Endothelial cell of umbilical vein (primary cell): ENCODE measurements at regions not wholly inside any gene's neighbourhood (a gene's known extent, or its start where the extent isn't known, plus 50 kb on each side); places are given as distances from the start of the nearest gene placed in this dataset.

Experiments used
- EZH2 ChIP-seq: IDR thresholded peaks from 2 replicates; pipeline ENCODE4 v1.6.1; 2012; ENCODE audit warnings: borderline replicate concordance, low read depth, mild to moderate bottlenecking, moderate library complexity, low read length, inconsistent platforms; ENCODE audit not compliant: severe bottlenecking
- FOS ChIP-seq: IDR thresholded peaks from 2 replicates; pipeline ENCODE4 v1.6.1; 2011; ENCODE audit warnings: mild to moderate bottlenecking, low read length, moderate library complexity, borderline replicate concordance; ENCODE audit not compliant: insufficient read depth
- JUN ChIP-seq: IDR thresholded peaks from 2 replicates; pipeline ENCODE4 v1.6.1; 2011; ENCODE audit warnings: borderline replicate concordance, low read depth; ENCODE audit not compliant: insufficient read length, insufficient read depth
- MAX ChIP-seq: IDR thresholded peaks from 2 replicates; pipeline ENCODE4 v1.6.1; 2011; ENCODE audit not compliant: insufficient read depth, insufficient read length
- POLR2A ChIP-seq: IDR thresholded peaks from 2 replicates; pipeline ENCODE4 v1.6.1; 2012; ENCODE audit warnings: low read depth, mild to moderate bottlenecking, control low read depth, low read length
- POLR2AphosphoS5 ChIP-seq: IDR thresholded peaks from 2 replicates; pipeline ENCODE4 v1.6.1; 2012; ENCODE audit warnings: low read depth, mild to moderate bottlenecking, control low read depth, low read length, moderate library complexity; ENCODE audit not compliant: insufficient read depth
- TF ChIP-seq, protein P1 (sequence below), 2 donors: IDR thresholded peaks; 1 replicate in 1 of 2; 2 replicates in 1 of 2; pipeline ENCODE4 v1.5.1; 2011; ENCODE audit warnings: low read length in 2 of 2, mild to moderate bottlenecking in 2 of 2, moderate library complexity in 2 of 2, control low read depth in 1 of 2, inconsistent platforms in 1 of 2, low read depth in 1 of 2; ENCODE audit not compliant: insufficient read depth in 1 of 2; ENCODE audit errors: extremely low read depth in 1 of 2

GRCh38 chrX:150216716-150217115 lies 146.4 kb upstream of the MAMLD1 start:
- TF ChIP-seq, protein P1, sequence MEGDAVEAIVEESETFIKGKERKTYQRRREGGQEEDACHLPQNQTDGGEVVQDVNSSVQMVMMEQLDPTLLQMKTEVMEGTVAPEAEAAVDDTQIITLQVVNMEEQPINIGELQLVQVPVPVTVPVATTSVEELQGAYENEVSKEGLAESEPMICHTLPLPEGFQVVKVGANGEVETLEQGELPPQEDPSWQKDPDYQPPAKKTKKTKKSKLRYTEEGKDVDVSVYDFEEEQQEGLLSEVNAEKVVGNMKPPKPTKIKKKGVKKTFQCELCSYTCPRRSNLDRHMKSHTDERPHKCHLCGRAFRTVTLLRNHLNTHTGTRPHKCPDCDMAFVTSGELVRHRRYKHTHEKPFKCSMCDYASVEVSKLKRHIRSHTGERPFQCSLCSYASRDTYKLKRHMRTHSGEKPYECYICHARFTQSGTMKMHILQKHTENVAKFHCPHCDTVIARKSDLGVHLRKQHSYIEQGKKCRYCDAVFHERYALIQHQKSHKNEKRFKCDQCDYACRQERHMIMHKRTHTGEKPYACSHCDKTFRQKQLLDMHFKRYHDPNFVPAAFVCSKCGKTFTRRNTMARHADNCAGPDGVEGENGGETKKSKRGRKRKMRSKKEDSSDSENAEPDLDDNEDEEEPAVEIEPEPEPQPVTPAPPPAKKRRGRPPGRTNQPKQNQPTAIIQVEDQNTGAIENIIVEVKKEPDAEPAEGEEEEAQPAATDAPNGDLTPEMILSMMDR (IDR thresholded peaks at IDR 0.05; ENCODE audit: extremely low read depth in 1 of 2, insufficient read depth in 1 of 2, low read depth in 1 of 2, low read length in 2 of 2) = no peak
- TF ChIP-seq POLR2A (no peak), JUN (no peak), POLR2AphosphoS5 (no peak), EZH2 (no peak), MAX (no peak), FOS (no peak)
